AG09309 (cell line): ENCODE measurements at regions not wholly inside any gene's neighbourhood (a gene's known extent, or its start where the extent isn't known, plus 50 kb on each side); places are given as distances from the start of the nearest gene placed in this dataset.

Source experiments
- DNase-seq: peaks from one replicate; pipeline ENCODE4 v3.0.0-alpha.2; 2010; ENCODE audit warnings: low read depth
- H3K4me3 ChIP-seq: 2 replicates; pipeline ENCODE4 v1.5.1; 2011; ENCODE audit warnings: mild to moderate bottlenecking, low read depth, low read length, moderate library complexity; ENCODE audit not compliant: control insufficient read depth
- TF ChIP-seq, protein P1 (sequence below): IDR thresholded peaks from 2 replicates; pipeline ENCODE4 v1.5.1; 2011; ENCODE audit warnings: mild to moderate bottlenecking, low read depth, low read length, inconsistent platforms; ENCODE audit not compliant: insufficient read depth, control insufficient read depth; ENCODE audit errors: missing control alignments

DNA sequence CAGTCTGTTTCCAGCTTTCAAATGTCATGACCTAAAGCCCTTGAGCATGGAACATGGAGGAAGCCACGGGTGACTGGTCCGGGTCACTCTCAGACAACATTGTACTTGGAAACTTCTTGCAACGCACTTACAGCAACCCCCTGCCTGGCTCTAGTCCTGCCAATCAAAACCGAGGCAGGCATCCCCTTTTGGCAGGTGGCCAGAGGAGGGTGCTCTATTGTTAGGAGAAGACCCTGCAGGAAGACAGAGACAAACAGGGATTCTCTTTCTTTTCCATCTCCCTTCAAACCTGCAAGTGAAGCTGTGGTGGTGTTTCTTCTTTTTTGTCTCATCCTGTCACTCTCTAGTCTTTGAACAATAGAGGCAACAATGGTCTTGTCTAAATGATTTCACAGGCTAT, 667.2 kb downstream of the ZEB2 start:
- no peak for DNase-seq
- TF ChIP-seq, protein P1, sequence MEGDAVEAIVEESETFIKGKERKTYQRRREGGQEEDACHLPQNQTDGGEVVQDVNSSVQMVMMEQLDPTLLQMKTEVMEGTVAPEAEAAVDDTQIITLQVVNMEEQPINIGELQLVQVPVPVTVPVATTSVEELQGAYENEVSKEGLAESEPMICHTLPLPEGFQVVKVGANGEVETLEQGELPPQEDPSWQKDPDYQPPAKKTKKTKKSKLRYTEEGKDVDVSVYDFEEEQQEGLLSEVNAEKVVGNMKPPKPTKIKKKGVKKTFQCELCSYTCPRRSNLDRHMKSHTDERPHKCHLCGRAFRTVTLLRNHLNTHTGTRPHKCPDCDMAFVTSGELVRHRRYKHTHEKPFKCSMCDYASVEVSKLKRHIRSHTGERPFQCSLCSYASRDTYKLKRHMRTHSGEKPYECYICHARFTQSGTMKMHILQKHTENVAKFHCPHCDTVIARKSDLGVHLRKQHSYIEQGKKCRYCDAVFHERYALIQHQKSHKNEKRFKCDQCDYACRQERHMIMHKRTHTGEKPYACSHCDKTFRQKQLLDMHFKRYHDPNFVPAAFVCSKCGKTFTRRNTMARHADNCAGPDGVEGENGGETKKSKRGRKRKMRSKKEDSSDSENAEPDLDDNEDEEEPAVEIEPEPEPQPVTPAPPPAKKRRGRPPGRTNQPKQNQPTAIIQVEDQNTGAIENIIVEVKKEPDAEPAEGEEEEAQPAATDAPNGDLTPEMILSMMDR, result no peak
- H3K4me3 ChIP-seq, result no peak overlapping the region

DNA sequence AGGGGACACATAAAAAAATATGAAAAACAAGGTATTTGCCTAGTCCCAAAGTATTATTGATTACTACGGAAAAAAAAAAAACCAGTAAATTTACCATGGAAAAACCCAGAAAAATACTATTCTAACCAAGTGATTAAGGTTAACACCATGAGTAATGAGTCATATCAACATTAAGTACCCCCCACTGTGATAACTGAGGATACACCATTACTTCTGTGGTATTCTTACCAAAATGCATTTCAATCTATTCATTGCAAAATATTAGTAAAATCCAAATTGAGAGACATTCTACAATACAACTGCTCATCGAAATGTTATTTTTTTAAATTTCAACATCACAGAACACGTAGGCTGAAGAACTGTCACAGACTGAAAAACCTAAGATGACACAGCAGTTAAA, 669.8 kb downstream of the ZEB2 start:
- DNase-seq, result no peak
- TF ChIP-seq, protein P1, result no peak
- no peak overlapping the region for H3K4me3 ChIP-seq

DNA sequence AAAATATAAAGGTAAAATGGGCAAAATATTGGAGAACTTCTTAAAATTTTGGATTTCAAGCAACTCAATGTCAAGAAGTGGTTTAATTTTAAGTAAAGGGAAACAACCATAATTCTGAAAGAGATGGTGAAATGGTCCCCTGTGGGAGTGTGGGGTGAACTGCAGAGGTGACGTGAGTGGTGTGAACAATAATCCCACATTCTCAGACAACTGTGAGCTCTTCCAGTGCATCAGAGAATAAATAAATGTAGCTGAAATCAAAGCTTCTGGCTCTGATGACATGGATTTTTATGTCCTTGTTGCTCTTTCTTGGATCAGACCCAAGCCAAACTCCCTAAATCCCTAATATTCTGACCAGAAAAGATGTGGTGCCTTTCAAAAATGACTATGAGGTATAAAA, 672.7 kb downstream of the ZEB2 start:
- TF ChIP-seq, protein P1, result no peak
- no peak overlapping the region for H3K4me3 ChIP-seq
- DNase-seq, result no peak

DNA sequence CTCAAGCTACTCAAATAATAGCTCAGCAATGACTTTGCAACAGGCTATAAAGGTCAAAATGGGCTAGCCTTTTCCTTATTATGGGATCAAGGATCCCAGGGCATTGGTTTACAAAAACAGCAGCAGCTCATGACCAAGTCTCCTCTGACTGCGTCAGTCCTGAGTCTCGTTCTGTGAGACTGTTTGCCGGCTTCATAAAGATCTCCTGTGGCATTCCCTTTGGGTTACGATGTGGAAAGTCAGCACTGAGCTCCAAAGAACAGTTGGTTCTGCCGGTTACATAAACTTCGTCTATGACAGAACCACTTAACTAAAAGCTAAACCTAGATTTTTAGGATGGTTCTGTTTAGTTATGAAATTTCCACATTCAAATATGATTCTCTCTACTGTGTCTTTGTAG, 674.9 kb downstream of the ZEB2 start:
- no peak overlapping the region for H3K4me3 ChIP-seq
- DNase-seq, result peak; percentile 29
- TF ChIP-seq, protein P1, result no peak

DNA sequence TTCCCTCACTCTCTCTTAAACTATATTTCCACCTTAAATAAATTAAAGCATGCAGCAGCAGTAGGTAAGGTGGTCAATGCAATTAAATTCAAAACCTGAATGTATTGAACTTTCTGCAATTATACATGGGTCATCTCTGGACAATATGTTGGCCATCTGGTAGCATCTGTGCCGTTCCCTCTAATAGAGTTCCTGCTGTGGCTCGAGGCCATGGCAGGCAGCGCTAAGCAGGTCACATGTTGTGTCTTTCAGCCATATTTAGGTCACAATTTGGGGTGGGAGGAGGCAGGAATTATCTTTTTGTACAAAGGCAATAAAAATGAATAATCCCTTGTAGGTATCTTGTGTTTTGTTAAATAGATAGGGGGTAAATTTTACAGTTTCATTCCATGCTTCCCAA, 676.2 kb downstream of the ZEB2 start:
- H3K4me3 ChIP-seq, result no peak overlapping the region
- no peak for DNase-seq
- TF ChIP-seq, protein P1, result no peak

DNA sequence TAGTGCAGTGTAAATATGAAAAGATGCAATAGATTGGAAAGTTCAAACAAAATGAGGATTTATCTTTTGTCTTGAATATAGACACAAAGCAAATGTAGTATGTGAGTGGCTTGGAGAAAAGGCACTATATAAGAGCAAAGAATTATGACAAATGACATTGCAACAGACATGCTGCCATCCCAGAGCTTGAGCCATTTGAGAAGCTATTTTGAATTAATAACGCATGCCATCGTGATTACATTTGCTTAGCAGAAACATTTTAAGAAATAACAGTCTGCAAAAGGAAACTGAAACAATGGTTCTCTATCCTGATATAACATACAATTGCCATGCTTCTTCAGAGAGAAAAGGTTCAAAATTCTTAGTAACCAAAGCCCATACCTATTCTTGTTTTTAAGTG, 677.1 kb downstream of the ZEB2 start:
- TF ChIP-seq, protein P1, result no peak
- H3K4me3 ChIP-seq, result no peak overlapping the region
- no peak for DNase-seq

- no peak overlapping the region for H3K4me3 ChIP-seq
- DNase-seq, result no peak
- TF ChIP-seq, protein P1, result no peak
Measured at GRCh38 chr2:143841935-143842334, 678.0 kb downstream of the ZEB2 start.
